ENCODE measurements at regions not wholly inside any gene's neighbourhood (a gene's known extent, or its start where the extent isn't known, plus 50 kb on each side); places are given as distances from the start of the nearest gene placed in this dataset.

GRCh38 chr1:101667761-101668160 is 329.0 kb downstream of the OLFM3 start:
- TF ChIP-seq ZNF565 (CRISPR knock-in tag; conservative IDR thresholded peaks at IDR 0.05; ENCODE audit: low read depth): no peak
- no peak for TF ChIP-seq ZC3H10 (CRISPR knock-in tag; IDR thresholded peaks at IDR 0.05)
- TF ChIP-seq RARB (CRISPR knock-in tag; IDR thresholded peaks at IDR 0.05): no peak
- no peak for TF ChIP-seq TCF4 (CRISPR knock-in tag; IDR thresholded peaks at IDR 0.05; ENCODE audit: borderline replicate concordance)
- no peak for ATAC-seq

- TF ChIP-seq CSRNP3 (CRISPR knock-in tag; IDR thresholded peaks at IDR 0.05) (no peak), ZFP30 (CRISPR knock-in tag; IDR thresholded peaks at IDR 0.05) (no peak), TOX (CRISPR knock-in tag; IDR thresholded peaks at IDR 0.05; ENCODE audit: borderline replicate concordance) (no peak), TSHZ2 (CRISPR knock-in tag; IDR thresholded peaks at IDR 0.05) (no peak), PATZ1 (CRISPR knock-in tag; IDR thresholded peaks at IDR 0.05; ENCODE audit: borderline replicate concordance) (no peak), BACH2 (CRISPR knock-in tag; IDR thresholded peaks at IDR 0.05; ENCODE audit: borderline replicate concordance) (no peak), RARB (CRISPR knock-in tag; IDR thresholded peaks at IDR 0.05) (no peak), POU6F1 (CRISPR knock-in tag; IDR thresholded peaks at IDR 0.05; ENCODE audit: borderline replicate concordance, low read depth) (no peak), CSDC2 (CRISPR knock-in tag; IDR thresholded peaks at IDR 0.05) (no peak), CREB5 (CRISPR knock-in tag; IDR thresholded peaks at IDR 0.05; ENCODE audit: low read depth) (no peak), PPARA (CRISPR knock-in tag; IDR thresholded peaks at IDR 0.05; ENCODE audit: borderline replicate concordance) (no peak)
- no peak for ATAC-seq
These were observed 313.6 kb downstream of the OLFM3 start for GRCh38 chr1:101683136-101683535.

GRCh38 chr1:101683561-101683960 is 313.2 kb downstream of the OLFM3 start:
- ATAC-seq: no peak
- TF ChIP-seq RARB (CRISPR knock-in tag; IDR thresholded peaks at IDR 0.05) (no peak), CSDC2 (CRISPR knock-in tag; IDR thresholded peaks at IDR 0.05) (no peak), PPARA (CRISPR knock-in tag; IDR thresholded peaks at IDR 0.05; ENCODE audit: borderline replicate concordance) (no peak), TOX (CRISPR knock-in tag; IDR thresholded peaks at IDR 0.05; ENCODE audit: borderline replicate concordance) (no peak), ZNF8 (CRISPR knock-in tag; IDR thresholded peaks at IDR 0.05) (no peak), ZFP3 (CRISPR knock-in tag; IDR thresholded peaks at IDR 0.05) (no peak), PATZ1 (CRISPR knock-in tag; IDR thresholded peaks at IDR 0.05; ENCODE audit: borderline replicate concordance) (no peak), ZFP30 (CRISPR knock-in tag; IDR thresholded peaks at IDR 0.05) (no peak), ZC3H10 (CRISPR knock-in tag; IDR thresholded peaks at IDR 0.05) (no peak), OSR1 (CRISPR knock-in tag; IDR thresholded peaks at IDR 0.05) (no peak), CSRNP3 (CRISPR knock-in tag; IDR thresholded peaks at IDR 0.05) (no peak), ESRRG (CRISPR knock-in tag; IDR thresholded peaks at IDR 0.05) (no peak), TSHZ2 (CRISPR knock-in tag; IDR thresholded peaks at IDR 0.05) (no peak)
